DND-41 (cell line): ENCODE measurements at regions not wholly inside any gene's neighbourhood (a gene's known extent, or its start where the extent isn't known, plus 50 kb on each side); places are given as distances from the start of the nearest gene placed in this dataset.
"Not testable (repeated sequence)": the region's sequence is repeated elsewhere in the genome, so short reads cannot be mapped to it uniquely, and the experiment has no call there.

Source experiments
- CTCF ChIP-seq: IDR thresholded peaks from 2 replicates; pipeline ENCODE4 v1.5.1; 2012; ENCODE audit warnings: borderline replicate concordance, low read length, moderate library complexity, mild to moderate bottlenecking; ENCODE audit not compliant: poor library complexity, severe bottlenecking; ENCODE audit errors: extremely low read depth
- EZH2 ChIP-seq: IDR thresholded peaks from 3 replicates; pipeline ENCODE4 v1.6.1; 2012; ENCODE audit warnings: borderline replicate concordance, low read depth, mild to moderate bottlenecking, moderate library complexity, low read length, inconsistent platforms; ENCODE audit not compliant: severe bottlenecking

- not testable (repeated sequence) for TF ChIP-seq EZH2, CTCF
Measured at GRCh38 chr16:60636636-60637035, 1399.6 kb downstream of the CDH8 start.
